NB4 (cell line): ENCODE measurements at regions not wholly inside any gene's neighbourhood (a gene's known extent, or its start where the extent isn't known, plus 50 kb on each side); places are given as distances from the start of the nearest gene placed in this dataset.
"Not testable (repeated sequence)": the region's sequence is repeated elsewhere in the genome, so short reads cannot be mapped to it uniquely, and the experiment has no call there.

Experiments
- MYC ChIP-seq: IDR thresholded peaks from 2 replicates; pipeline ENCODE4 v1.6.1; 2011; ENCODE audit warnings: low read depth, low read length
- POLR2A ChIP-seq: IDR thresholded peaks from 2 replicates; pipeline ENCODE4 v1.6.1; 2011; ENCODE audit warnings: mild to moderate bottlenecking; ENCODE audit not compliant: insufficient read length; ENCODE audit errors: extremely low read depth
- TF ChIP-seq, protein P1 (sequence below): IDR thresholded peaks from one replicate; pipeline ENCODE4 v1.5.1; 2012; ENCODE audit warnings: low read depth, low read length

DNA sequence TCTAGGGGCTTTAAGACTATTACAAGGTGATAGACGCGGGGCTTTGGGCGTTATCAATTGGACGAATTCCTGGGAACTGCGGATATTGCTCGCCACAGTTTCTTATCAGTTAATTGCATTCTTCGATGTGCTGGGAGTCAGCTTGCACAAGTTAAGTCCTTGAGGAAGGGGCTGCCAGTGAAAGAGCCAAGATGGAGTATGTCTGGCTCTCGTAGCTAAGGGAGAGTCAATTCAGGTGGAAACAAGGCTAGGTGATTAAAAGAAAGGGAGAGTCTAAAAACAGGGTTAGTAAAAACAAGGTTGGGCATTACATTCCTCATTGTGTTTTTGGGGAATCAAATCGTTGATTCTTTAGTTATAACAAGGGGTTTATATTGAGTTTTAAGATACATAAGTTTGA, 121.6 kb downstream of the UNC93B1 start:
- TF ChIP-seq, protein P1, sequence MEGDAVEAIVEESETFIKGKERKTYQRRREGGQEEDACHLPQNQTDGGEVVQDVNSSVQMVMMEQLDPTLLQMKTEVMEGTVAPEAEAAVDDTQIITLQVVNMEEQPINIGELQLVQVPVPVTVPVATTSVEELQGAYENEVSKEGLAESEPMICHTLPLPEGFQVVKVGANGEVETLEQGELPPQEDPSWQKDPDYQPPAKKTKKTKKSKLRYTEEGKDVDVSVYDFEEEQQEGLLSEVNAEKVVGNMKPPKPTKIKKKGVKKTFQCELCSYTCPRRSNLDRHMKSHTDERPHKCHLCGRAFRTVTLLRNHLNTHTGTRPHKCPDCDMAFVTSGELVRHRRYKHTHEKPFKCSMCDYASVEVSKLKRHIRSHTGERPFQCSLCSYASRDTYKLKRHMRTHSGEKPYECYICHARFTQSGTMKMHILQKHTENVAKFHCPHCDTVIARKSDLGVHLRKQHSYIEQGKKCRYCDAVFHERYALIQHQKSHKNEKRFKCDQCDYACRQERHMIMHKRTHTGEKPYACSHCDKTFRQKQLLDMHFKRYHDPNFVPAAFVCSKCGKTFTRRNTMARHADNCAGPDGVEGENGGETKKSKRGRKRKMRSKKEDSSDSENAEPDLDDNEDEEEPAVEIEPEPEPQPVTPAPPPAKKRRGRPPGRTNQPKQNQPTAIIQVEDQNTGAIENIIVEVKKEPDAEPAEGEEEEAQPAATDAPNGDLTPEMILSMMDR, result not testable (repeated sequence)
- TF ChIP-seq POLR2A, MYC: not testable (repeated sequence)
